Lower leg skin (tissue), 4 donors: ENCODE measurements at regions not wholly inside any gene's neighbourhood (a gene's known extent, or its start where the extent isn't known, plus 50 kb on each side); places are given as distances from the start of the nearest gene placed in this dataset.

Experiments used
- DNase-seq, 2 donors: peaks; one replicate each; pipeline ENCODE4 v3.0.0-alpha.2; 2019; ENCODE audit warnings: low spot score in 2 of 2
- H3K4me3 ChIP-seq: fragments of 200-600 bp; sonication (generic); 2 replicates; pipeline ENCODE4 v1.5.1; 2017; ENCODE audit warnings: mild to moderate bottlenecking, low read depth; ENCODE audit not compliant: poor library complexity, severe bottlenecking
- CTCF ChIP-seq, 3 donors: fragments of 450-650 bp; IDR thresholded peaks; one replicate each; pipeline ENCODE4 v1.5.1; 2016; ENCODE audit warnings: antibody characterized with exemption in 3 of 3, mild to moderate bottlenecking in 3 of 3, moderate library complexity in 2 of 3
- POLR2A ChIP-seq, 2 donors: fragments of 450-650 bp; IDR thresholded peaks; one replicate each; pipeline ENCODE4 v1.6.1; 2016 to 2017; ENCODE audit warnings: antibody characterized with exemption in 2 of 2, mild to moderate bottlenecking in 1 of 2, moderate library complexity in 1 of 2
- WGBS, 2 donors: methylation state at CpG; one replicate each; pipeline ENCODE4 v1.1.5; 2018; 5-methylcytosine and 5-hydroxymethylcytosine counted together
- intact Hi-C: fragments of 100-400 bp; cut with DNase I; formaldehyde crosslinking; loops from one replicate; pipeline ENCODE4 v1.15.0; 2023; ENCODE audit warnings: low total_unique reads

GRCh38 chr13:90430127-90430526 lies 917.4 kb upstream of the MIR17HG start:
- H3K4me3 ChIP-seq, result no peak overlapping the region
- DNase-seq, result no peak
- WGBS, 2 donors, result 31 to 56% methylated on average over 2 of the region's 2 CpGs
- TF ChIP-seq CTCF (IDR thresholded peaks at IDR 0.05), result no peak
- TF ChIP-seq POLR2A (IDR thresholded peaks at IDR 0.05), result no peak
- intact Hi-C loops, result no loop called here

GRCh38 chr13:90436697-90437096 lies 910.8 kb upstream of the MIR17HG start:
- intact Hi-C loops, result no loop called here
- no peak for DNase-seq
- whole genome bisulfite sequencing, 2 donors, result 58 to 69% methylated on average over 4 of the region's 4 CpGs
- TF ChIP-seq CTCF (IDR thresholded peaks at IDR 0.05), result no peak
- no peak for TF ChIP-seq POLR2A (IDR thresholded peaks at IDR 0.05)
- H3K4me3 ChIP-seq, result no peak overlapping the region

GRCh38 chr13:90438576-90438975 lies 908.9 kb upstream of the MIR17HG start:
- TF ChIP-seq POLR2A (IDR thresholded peaks at IDR 0.05), result no peak
- TF ChIP-seq CTCF (IDR thresholded peaks at IDR 0.05), result no peak
- no peak for DNase-seq
- intact Hi-C loops, result no loop called here
- H3K4me3 ChIP-seq, result no peak overlapping the region
- WGBS, 2 donors, result 52 to 60% methylated on average over 3 of the region's 3 CpGs

GRCh38 chr13:90443268-90443667 lies 904.2 kb upstream of the MIR17HG start:
- intact Hi-C loops, result no loop called here
- TF ChIP-seq CTCF (IDR thresholded peaks at IDR 0.05), result no peak
- WGBS, 2 donors, result 83 to 87% methylated on average over 3 of the region's 3 CpGs
- H3K4me3 ChIP-seq, result no peak overlapping the region
- no peak for DNase-seq

- no peak overlapping the region for H3K4me3 ChIP-seq
- WGBS, 2 donors, result 61 to 78% methylated on average over 1 of the region's 1 CpG
- intact Hi-C loops, result no loop called here
- TF ChIP-seq POLR2A (IDR thresholded peaks at IDR 0.05) (no peak), CTCF (IDR thresholded peaks at IDR 0.05) (no peak)
- DNase-seq, result no peak
Measured at GRCh38 chr13:90444232-90444631, 903.3 kb upstream of the MIR17HG start.

- WGBS, 2 donors, result 12 to 16% methylated on average over 2 of the region's 2 CpGs
- no peak overlapping the region for H3K4me3 ChIP-seq
- DNase-seq, result peak in 1 of 2 donors; percentile 14
- TF ChIP-seq POLR2A (IDR thresholded peaks at IDR 0.05), result no peak
- TF ChIP-seq CTCF (IDR thresholded peaks at IDR 0.05), result no peak
- intact Hi-C loops, result no loop called here
Measured at GRCh38 chr13:90445179-90445578, 902.3 kb upstream of the MIR17HG start.
